Activated CD8-positive, alpha-beta memory T cell treated with anti-CD3 and anti-CD28 coated beads, Interleukin-2, amount 50 U/mL, for 1 hour (primary cell): ENCODE measurements at regions not wholly inside any gene's neighbourhood (a gene's known extent, or its start where the extent isn't known, plus 50 kb on each side); places are given as distances from the start of the nearest gene placed in this dataset.

ENCODE experiments used
- DNase-seq: peaks from one replicate; pipeline ENCODE4 v3.0.0-alpha.2; 2020; ENCODE audit errors: extremely low read depth

DNA sequence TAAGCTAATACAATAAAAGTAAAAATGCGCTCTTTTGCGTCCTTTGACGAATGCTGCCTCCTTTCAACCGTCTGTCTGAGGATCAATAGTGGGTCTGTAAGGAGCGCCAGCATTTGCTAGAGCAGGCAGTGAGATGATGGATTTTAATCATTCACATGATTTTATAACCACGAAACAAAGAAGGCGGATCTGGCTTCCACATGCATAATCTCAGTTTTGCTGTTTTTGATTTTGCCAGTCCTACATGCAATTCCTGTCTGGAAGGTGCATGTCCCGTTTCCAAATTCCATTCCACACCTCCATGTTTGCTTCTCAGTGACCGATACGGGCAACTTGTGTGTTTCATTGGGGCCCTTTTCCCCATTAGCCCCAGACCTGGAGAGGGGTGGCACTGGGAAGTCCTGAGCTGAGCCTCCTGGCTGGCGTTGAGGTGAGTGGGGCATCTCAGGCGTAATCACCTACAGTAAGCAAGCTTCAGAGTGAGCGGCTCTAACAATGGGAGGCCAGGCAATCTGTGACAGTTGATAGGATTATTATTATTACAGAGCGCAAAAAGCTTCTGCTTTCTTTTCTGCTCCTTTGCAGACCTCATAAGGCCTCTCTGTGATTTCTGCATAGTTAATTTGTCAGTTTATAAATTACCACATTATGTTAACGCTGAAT lies 405.4 kb downstream of the ZSWIM6 start:
- no peak for DNase-seq

- no peak for DNase-seq
These were observed 405.9 kb downstream of the ZSWIM6 start for GRCh38 chr5:61737964-61738340.

- DNase-seq = no peak
These were observed 406.4 kb downstream of the ZSWIM6 start for GRCh38 chr5:61738446-61738845.

DNA sequence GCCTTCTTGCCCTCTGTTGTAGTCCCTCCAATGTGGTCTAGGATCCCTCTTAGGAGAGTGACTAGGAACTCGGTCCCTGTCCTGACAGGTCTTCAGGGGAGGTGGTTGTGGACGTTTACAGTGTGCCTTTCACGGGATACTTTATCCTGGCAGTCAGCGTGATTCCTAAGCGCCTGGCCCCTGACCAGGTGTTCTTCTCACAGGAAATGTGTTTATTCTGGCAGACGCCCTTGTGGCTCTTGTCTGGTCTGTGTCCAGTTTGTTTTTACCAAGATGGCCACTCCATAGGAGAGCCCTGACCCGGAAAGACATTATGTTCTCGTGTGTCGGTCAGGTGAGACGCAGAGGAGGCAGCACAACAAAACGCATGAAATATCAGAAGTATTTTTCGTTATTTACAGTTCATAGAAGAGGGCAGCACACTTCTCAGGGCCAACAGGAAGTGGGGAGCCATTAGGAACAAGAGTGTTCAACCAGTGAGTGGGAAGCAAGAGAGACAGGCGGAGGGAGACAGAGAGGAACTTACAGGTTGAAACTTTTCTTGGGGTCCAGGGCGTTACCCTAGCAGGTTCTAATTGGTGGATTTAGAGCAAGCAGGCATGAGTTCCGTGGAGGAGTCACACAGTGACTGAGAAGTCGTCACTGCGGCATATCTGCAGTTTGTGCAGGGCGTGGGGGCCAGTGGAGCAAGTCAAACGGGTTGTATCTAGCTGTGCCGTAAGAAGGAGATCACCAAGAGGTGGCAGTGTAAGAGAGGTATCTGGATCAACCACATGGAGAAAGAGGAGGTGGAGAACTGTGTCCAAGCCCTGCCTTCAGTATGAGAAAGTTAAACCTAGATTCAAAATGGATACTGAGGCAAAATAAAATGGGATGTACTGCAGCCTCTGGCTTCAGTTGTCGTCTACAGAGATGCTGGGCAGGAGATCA lies 412.9 kb downstream of the ZSWIM6 start:
- no peak for DNase-seq

DNA sequence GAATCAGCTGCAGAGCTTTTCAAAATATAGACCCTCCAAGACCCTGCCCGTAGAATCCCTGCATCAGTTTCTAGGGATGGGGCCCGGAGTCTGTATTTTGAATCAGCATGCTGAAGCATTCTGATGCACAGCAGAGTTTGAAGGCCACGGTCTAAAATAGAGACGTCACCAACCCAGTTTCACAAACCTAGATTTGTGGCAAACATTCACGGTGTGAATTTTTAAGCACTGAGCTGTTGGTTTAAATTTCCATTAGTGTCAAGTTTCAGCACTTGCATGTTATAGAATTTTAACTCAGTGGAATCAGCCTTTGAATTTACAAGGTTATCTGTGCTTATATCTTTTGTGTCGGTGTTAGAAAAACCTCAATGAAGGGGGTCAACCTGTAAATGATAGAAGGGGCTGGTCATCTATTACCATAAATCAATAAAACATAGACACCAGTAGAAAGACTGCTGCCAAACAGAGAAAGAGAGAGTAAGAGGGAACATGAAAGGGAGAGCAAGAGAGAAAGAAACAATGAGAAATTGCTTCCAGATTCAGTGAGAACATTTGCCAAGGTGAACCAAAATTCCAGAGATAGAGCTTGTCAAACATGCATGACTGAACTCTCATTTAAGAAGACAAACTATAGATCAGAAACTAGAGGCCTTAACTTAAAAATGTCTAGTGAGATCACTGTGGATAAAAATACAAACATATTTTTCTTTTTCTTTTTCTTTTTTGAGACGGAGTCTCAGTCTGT lies 414.9 kb downstream of the ZSWIM6 start:
- DNase-seq = no peak

- no peak for DNase-seq
These were observed 416.1 kb downstream of the ZSWIM6 start for GRCh38 chr5:61748121-61748520.

DNA sequence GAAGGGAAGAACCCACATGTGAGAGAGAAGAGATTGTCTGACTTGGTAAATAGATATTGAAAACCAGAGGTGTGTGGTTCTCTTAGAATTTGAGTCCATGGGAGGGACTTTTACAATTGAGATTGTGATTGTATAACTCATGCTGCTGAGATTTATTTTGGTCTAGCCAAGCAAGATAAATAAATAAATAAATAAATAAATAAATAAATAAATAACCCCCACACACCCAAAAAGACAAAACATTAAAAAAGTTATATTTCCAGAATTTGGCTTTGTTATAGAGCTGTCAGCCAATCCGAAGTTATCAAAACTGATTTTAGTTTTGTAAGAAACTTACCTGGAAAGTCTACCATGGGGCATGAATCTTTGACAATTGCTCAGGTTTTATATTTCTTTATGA lies 416.6 kb downstream of the ZSWIM6 start:
- no peak for DNase-seq

GRCh38 chr5:61752588-61752987 lies 420.5 kb downstream of the ZSWIM6 start:
- no peak for DNase-seq

DNA sequence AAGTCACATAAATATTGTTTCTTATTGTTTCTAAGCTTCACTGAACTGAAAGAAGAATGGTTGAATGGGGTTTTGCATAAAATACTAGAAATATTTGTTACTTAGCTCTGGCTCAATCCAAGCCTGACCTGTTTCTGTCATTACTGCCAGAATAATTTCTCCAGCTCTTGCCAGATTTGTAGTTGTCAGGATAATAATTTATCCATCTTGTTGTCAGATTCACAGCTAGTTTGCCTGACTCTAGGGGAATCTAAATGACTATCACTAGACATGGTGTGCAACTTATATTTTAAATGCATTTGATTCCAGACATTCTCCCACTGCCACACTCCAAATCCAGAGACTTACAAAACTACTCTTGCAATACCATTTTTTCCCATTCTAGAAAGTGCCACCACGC lies 422.7 kb downstream of the ZSWIM6 start:
- DNase-seq = no peak

DNA sequence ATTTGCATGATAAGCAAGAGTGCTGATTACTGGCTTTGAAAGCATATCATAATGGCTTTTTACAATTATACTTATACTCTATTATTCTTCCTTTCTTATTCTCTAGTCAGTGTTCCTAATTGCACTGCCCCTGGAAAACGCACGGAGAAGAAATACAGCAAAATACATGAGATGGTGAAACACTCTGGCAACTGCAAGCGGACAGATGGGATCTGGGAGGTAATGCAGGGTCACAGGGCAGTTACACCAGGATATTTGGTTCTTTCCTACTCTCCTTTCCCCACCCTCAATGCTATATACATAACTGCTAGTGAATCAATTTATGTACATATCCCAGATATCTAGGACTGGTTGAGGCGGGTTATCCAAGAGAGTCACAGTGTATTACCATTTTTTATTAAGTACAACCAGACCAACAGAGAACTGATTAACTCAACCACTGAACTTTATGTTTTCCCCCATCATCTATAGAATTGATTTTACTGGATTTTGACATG lies 423.7 kb downstream of the ZSWIM6 start:
- no peak for DNase-seq

DNA sequence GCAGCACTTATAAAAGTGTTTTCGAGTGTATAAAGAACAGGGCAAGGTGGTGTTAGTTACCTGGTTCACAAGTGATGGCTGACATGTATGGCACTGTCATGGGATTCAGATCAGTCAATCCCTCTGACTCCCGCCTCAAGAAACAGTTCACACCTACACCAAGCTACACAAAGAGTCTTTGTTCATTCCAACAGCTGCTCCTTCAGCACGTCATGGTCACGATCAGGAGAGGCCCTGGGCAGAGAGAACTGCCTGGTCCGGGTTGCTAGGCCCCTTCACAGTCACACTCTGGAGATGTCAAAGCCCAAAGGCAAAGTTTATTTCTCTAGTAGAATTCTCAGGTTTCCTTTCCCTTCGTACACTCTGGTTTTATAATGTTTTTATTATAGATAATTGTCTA lies 426.7 kb downstream of the ZSWIM6 start:
- no peak for DNase-seq

- DNase-seq = no peak
These were observed 433.4 kb downstream of the ZSWIM6 start for GRCh38 chr5:61765471-61765870.

DNA sequence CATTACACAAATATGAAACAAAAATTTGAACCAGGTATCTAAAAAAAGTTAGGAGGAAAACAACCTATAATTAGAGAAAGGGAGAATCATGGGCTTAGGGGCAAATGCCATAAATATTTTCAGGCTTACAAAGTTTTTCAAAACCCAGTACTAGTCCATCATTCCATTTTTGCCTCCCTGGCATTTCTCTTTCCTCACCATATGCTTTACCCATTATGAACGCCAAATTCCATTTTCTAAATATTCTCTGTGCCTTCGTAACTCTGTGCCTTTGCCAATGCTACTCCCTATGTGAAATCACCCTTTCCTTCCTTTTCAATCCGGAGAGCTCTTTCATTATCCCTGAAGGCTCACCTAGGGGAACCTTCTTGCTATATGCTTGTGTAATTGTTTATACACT lies 434.1 kb downstream of the ZSWIM6 start:
- no peak for DNase-seq

GRCh38 chr5:61767231-61768080 lies 435.4 kb downstream of the ZSWIM6 start:
- no peak for DNase-seq

- DNase-seq = no peak
These were observed 436.7 kb downstream of the ZSWIM6 start for GRCh38 chr5:61768692-61769281.

- no peak for DNase-seq
These were observed 439.0 kb downstream of the ZSWIM6 start for GRCh38 chr5:61771062-61771461.

DNA sequence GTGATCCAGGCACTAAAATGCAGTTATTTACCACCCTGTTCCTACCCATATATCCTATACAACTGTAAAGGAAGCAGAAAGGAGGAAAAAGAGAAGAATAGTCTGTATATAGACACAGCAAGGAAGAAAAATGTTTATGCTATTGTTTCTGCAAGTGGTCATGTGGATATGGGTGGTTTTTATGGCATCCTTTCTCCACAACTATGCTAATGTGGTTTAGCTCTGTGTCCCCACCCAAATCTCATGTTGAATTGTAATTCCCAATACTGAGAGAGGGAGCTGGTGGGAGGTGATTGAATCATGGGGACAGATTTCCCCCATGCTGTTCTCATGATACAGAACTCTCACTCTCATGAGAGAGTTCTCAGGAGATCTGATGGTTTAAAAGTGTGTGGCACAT lies 439.8 kb downstream of the ZSWIM6 start:
- no peak for DNase-seq

DNA sequence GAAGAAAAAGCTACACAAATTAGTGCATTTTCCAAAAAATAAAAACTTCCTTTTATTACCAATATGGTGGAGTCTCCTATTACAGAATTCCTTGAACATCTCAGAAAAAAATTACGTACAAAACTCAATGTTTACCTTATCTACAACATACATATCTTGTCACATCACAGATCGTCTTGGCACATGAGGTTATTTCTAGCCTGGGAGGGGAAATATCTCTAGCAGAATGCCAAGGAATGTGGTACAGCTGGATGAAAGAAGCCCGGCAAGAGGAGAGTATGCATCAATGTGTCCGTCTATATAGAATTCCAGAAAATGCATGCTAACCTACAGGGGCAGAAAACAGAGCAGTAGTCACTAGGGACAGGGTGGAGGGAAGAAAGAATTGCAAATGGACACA lies 443.8 kb downstream of the ZSWIM6 start:
- DNase-seq = no peak

DNA sequence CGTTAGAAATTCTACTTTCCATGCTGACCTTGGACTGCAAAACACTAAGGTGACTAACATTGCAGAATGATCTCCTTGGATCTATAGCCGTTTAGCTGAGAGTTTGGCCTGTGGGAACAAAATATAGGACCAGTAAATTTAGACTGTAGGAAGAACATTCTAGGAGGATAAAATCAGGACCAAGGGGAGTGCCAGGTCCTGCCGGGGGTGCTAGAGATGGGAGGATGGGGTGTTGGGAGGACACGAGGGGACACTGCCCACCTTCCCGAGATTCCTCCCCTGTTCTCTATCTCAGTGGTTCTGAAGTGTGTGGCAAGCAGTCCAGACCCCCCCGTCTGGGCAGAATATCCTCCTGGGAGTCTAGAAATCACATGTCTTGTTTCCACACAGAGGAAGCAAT lies 445.2 kb downstream of the ZSWIM6 start:
- no peak for DNase-seq

DNA sequence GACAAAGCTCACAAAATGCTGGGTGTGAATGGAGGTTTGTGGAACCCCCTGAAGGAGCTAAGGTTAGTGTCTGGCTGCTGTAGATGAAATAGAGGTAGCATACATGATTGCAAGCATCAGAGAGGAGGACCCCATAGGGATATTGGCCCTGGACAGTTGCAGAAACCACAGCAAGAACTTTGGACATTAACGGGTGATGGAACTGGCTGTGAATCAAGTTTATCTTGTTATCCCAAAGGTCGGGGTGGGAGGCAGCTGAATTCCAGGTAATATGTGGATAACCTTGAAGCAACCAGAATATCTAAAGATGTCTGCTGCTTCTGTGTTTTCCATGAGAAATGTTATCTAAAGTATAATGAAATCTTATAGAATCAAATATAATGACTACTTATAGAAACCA lies 447.7 kb downstream of the ZSWIM6 start:
- DNase-seq = no peak

GRCh38 chr5:61783481-61783880 lies 451.4 kb downstream of the ZSWIM6 start:
- no peak for DNase-seq
